A673 (cell line): ENCODE measurements at regions not wholly inside any gene's neighbourhood (a gene's known extent, or its start where the extent isn't known, plus 50 kb on each side); places are given as distances from the start of the nearest gene placed in this dataset.

Source experiments
- CTCF ChIP-seq: fragments of 300-800, 200-600 bp; sonication (generic); conservative IDR thresholded peaks from 2 replicates; pipeline ENCODE4 v1.5.1; 2017; ENCODE audit warnings: low read depth, mild to moderate bottlenecking, antibody characterized with exemption, low read length, moderate library complexity, mixed read lengths
- EZH2 ChIP-seq: fragments of 200-600 bp; sonication (generic); IDR thresholded peaks from 2 replicates; pipeline ENCODE4 v1.6.1; 2017; ENCODE audit warnings: borderline replicate concordance, low read depth, mild to moderate bottlenecking, mixed read lengths, antibody characterized with exemption, low read length; ENCODE audit not compliant: poor library complexity, severe bottlenecking

GRCh38 chr10:23512355-23513058 lies 73.6 kb downstream of the OTUD1 start:
- no peak for TF ChIP-seq CTCF
- TF ChIP-seq EZH2 = no peak
